Fibroblast of pulmonary artery (primary cell): ENCODE measurements at regions not wholly inside any gene's neighbourhood (a gene's known extent, or its start where the extent isn't known, plus 50 kb on each side); places are given as distances from the start of the nearest gene placed in this dataset.

Experiments
- DNase-seq: peaks from one replicate; pipeline ENCODE4 v3.0.0-alpha.2; 2010; ENCODE audit warnings: low read depth
- H3K4me3 ChIP-seq: replicated peaks from 2 replicates; pipeline ENCODE4 v1.5.1; 2011; ENCODE audit warnings: low read depth, mild to moderate bottlenecking, control low read depth, low read length, moderate library complexity
- CTCF ChIP-seq: IDR thresholded peaks from 2 replicates; pipeline ENCODE4 v1.5.1; 2011; ENCODE audit warnings: mild to moderate bottlenecking, control low read depth, low read length, inconsistent platforms; ENCODE audit errors: missing control alignments

- DNase-seq, result no peak
- no peak overlapping the region for H3K4me3 ChIP-seq
- no peak for TF ChIP-seq CTCF
Measured at GRCh38 chr15:47182818-47183217, 534.5 kb upstream of the SEMA6D start.

GRCh38 chr15:47184003-47184907, 533.0 kb upstream of the SEMA6D start:
- H3K4me3 ChIP-seq, result peak overlapping the region; percentile 34
- peak; percentile 16 for DNase-seq
- TF ChIP-seq CTCF, result no peak

GRCh38 chr15:47184908-47185801, 532.1 kb upstream of the SEMA6D start:
- DNase-seq, result no peak
- no peak for TF ChIP-seq CTCF

GRCh38 chr15:47186075-47186474, 531.2 kb upstream of the SEMA6D start:
- no peak for TF ChIP-seq CTCF
- DNase-seq, result no peak
- H3K4me3 ChIP-seq, result no peak overlapping the region

More at GRCh38 chr15:47184908-47185801, 532.1 kb upstream of the SEMA6D start:
- peak overlapping the region; percentile 34 for H3K4me3 ChIP-seq

GRCh38 chr15:47188758-47189507, 528.4 kb upstream of the SEMA6D start:
- H3K4me3 ChIP-seq, result no peak overlapping the region
- DNase-seq, result no peak
- no peak for TF ChIP-seq CTCF

GRCh38 chr15:47194718-47195117, 522.6 kb upstream of the SEMA6D start:
- TF ChIP-seq CTCF, result peak; percentile 49
- no peak overlapping the region for H3K4me3 ChIP-seq
- DNase-seq, result peak; percentile 63
